ENCODE measurements at regions not wholly inside any gene's neighbourhood (a gene's known extent, or its start where the extent isn't known, plus 50 kb on each side); places are given as distances from the start of the nearest gene placed in this dataset.

DNA sequence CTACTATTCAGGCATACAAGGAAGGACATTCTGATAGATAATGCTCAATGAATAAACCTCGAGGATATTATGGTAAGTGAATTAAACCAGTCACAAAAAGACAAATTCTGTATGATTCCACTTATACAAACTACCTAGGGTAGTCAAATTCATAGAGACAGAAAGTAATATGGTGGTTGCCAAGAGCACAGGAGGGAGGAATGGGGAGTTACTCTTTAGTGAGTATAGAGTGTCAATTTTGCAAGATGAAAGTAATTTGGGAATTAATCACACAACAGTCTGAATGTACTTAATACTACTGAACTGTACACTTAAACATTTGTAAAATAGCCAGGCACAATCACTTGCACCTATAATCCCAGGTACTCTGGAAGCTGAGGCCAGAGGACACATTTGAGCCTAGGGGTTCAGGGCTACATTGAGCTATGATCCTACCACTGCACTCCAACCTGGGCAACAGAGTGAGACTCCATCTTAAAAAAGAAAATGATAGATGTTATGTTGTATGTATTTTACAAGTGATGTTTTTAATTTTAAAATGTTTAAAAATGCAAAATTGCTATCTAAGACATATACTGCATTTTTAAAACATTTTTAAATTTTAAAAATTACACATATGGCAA lies 91.0 kb downstream of the NPAP1 start:
- Histone ChIP-seq H3K4me1 (ENCODE audit: control insufficient read depth in 1 of 2, insufficient read depth in 2 of 2, low read length in 2 of 2) (no peaks in the 10 kb centered on the region), H3K4me3 (replicated peaks in 1 of 2; ENCODE audit: low read depth in 1 of 2, low read length in 2 of 2) (no peak overlapping the region), H3K27me3 (ENCODE audit: insufficient read depth, low read length) (no peaks in the 10 kb centered on the region), H3K4me2 (ENCODE audit: low read length) (no peak overlapping the region), H3K9me3 (ENCODE audit: control insufficient read depth in 1 of 2, insufficient read depth in 1 of 2, low read depth in 1 of 2, low read length in 2 of 2) (peaks cover 12 to 29% of the 10 kb centered on the region in 2 experiments; a peak in 2 of 4 replicates), H3K9ac (ENCODE audit: low read length) (no peak overlapping the region), H3K9me2 (ENCODE audit: insufficient read depth) (no peaks in the 10 kb centered on the region), H3K27ac (ENCODE audit: low read depth, low read length) (no peak overlapping the region), H2AFZ (ENCODE audit: low read depth, low read length, poor library complexity, severe bottlenecking) (no peak overlapping the region), H3K79me2 (ENCODE audit: insufficient read depth, low read length) (no peaks in the 10 kb centered on the region), H4K20me1 (ENCODE audit: insufficient read depth) (no peaks in the 10 kb centered on the region), H3K36me3 (ENCODE audit: control insufficient read depth in 1 of 2, insufficient read depth in 2 of 2, low read length in 2 of 2) (no peaks in the 10 kb centered on the region)
- DNase-seq (ENCODE audit: low read depth, low spot score) (no peak), ATAC-seq (no peak)
- CTCF ChIA-PET, result no interaction called here
- no TSS peak for BruUV-seq (replicated peaks)
- intact Hi-C loops (cut with micrococcal nuclease), result no loop called here
- POLR2A ChIA-PET, result no interaction called here
- TF ChIP-seq FOSL1 (IDR thresholded peaks at IDR 0.05; ENCODE audit: low read depth) (no peak), POLR2AphosphoS5 (IDR thresholded peaks at IDR 0.05; ENCODE audit: low read depth, low read length) (no peak), YY1 (IDR thresholded peaks at IDR 0.05; ENCODE audit: extremely low read depth, insufficient replicate concordance, low read depth, low read length) (no peak), EZH2phosphoT487 (IDR thresholded peaks at IDR 0.05; ENCODE audit: borderline replicate concordance) (no peak), RAD21 (IDR thresholded peaks at IDR 0.05; ENCODE audit: low read depth) (no peak), CBX3 (IDR thresholded peaks at IDR 0.05; ENCODE audit: low read depth) (no peak), POLR2A (IDR thresholded peaks at IDR 0.05; ENCODE audit: borderline replicate concordance, extremely low read depth, insufficient read depth, insufficient read length) (no peak)
- TF ChIP-seq, protein P1, sequence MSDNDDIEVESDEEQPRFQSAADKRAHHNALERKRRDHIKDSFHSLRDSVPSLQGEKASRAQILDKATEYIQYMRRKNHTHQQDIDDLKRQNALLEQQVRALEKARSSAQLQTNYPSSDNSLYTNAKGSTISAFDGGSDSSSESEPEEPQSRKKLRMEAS (IDR thresholded peaks at IDR 0.05), result no peak
- TF ChIP-seq, protein P2, sequence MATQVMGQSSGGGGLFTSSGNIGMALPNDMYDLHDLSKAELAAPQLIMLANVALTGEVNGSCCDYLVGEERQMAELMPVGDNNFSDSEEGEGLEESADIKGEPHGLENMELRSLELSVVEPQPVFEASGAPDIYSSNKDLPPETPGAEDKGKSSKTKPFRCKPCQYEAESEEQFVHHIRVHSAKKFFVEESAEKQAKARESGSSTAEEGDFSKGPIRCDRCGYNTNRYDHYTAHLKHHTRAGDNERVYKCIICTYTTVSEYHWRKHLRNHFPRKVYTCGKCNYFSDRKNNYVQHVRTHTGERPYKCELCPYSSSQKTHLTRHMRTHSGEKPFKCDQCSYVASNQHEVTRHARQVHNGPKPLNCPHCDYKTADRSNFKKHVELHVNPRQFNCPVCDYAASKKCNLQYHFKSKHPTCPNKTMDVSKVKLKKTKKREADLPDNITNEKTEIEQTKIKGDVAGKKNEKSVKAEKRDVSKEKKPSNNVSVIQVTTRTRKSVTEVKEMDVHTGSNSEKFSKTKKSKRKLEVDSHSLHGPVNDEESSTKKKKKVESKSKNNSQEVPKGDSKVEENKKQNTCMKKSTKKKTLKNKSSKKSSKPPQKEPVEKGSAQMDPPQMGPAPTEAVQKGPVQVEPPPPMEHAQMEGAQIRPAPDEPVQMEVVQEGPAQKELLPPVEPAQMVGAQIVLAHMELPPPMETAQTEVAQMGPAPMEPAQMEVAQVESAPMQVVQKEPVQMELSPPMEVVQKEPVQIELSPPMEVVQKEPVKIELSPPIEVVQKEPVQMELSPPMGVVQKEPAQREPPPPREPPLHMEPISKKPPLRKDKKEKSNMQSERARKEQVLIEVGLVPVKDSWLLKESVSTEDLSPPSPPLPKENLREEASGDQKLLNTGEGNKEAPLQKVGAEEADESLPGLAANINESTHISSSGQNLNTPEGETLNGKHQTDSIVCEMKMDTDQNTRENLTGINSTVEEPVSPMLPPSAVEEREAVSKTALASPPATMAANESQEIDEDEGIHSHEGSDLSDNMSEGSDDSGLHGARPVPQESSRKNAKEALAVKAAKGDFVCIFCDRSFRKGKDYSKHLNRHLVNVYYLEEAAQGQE (IDR thresholded peaks at IDR 0.05; ENCODE audit: low read depth), result no peak
- RAD21 ChIA-PET (ENCODE audit: low non-redundant PET in 1 of 2, low total read pairs in 2 of 2, uncharacterized antibody in 2 of 2, unreplicated experiment in 2 of 2), result no interaction called here
